Mesenchymal stem cell (in vitro differentiated cells and primary cell): ENCODE measurements at regions not wholly inside any gene's neighbourhood (a gene's known extent, or its start where the extent isn't known, plus 50 kb on each side); places are given as distances from the start of the nearest gene placed in this dataset.

ENCODE experiments used
- DNase-seq: peaks from one replicate; pipeline ENCODE4 v3.0.0-alpha.2; 2013
- H2AFZ ChIP-seq: one replicate; pipeline ENCODE4 v1.6.1; 2013; ENCODE audit warnings: low read depth, mild to moderate bottlenecking, control low read depth, inconsistent platforms, low read length, moderate library complexity
- H2AK5ac ChIP-seq: 2 replicates; pipeline ENCODE4 v1.6.1; 2013; ENCODE audit warnings: low read length, moderate library complexity, mild to moderate bottlenecking, inconsistent platforms; ENCODE audit not compliant: severe bottlenecking
- H2BK120ac ChIP-seq: one replicate; pipeline ENCODE4 v1.6.1; 2013; ENCODE audit warnings: low read depth, mild to moderate bottlenecking, inconsistent platforms, low read length, moderate library complexity
- H2BK12ac ChIP-seq, 2 experiments: one replicate each; pipeline ENCODE4 v1.6.1; 2013; ENCODE audit warnings: inconsistent platforms in 2 of 2, low read length in 2 of 2, mild to moderate bottlenecking in 2 of 2, moderate library complexity in 2 of 2, control low read depth in 1 of 2
- H2BK15ac ChIP-seq: one replicate; pipeline ENCODE4 v1.6.1; 2013; ENCODE audit warnings: mild to moderate bottlenecking, low read depth, inconsistent platforms; ENCODE audit not compliant: poor library complexity, severe bottlenecking
- H2BK5ac ChIP-seq: 2 replicates; pipeline ENCODE4 v1.6.1; 2013; ENCODE audit warnings: low read depth, mild to moderate bottlenecking, low read length, control low read depth, inconsistent platforms; ENCODE audit not compliant: poor library complexity, severe bottlenecking
- H3K14ac ChIP-seq, 2 experiments: one replicate each; pipeline ENCODE4 v1.6.1; 2013; ENCODE audit warnings: inconsistent platforms in 2 of 2, low read length in 2 of 2, control low read depth in 1 of 2, mild to moderate bottlenecking in 1 of 2, moderate library complexity in 1 of 2
- H3K18ac ChIP-seq, 2 experiments: one replicate each; pipeline ENCODE4 v1.6.1; 2013; ENCODE audit warnings: inconsistent platforms in 2 of 2, low read length in 2 of 2, control low read depth in 1 of 2, low read depth in 1 of 2, mild to moderate bottlenecking in 1 of 2
- H3K23ac ChIP-seq, 2 experiments: one replicate each; pipeline ENCODE4 v1.6.1; 2013; ENCODE audit warnings: inconsistent platforms in 2 of 2, low read length in 2 of 2, mild to moderate bottlenecking in 2 of 2, moderate library complexity in 2 of 2, control low read depth in 1 of 2
- H3K27ac ChIP-seq: 2 replicates; pipeline ENCODE4 v1.5.1; 2013; ENCODE audit warnings: mild to moderate bottlenecking, moderate library complexity, low read length, control low read depth, inconsistent platforms; ENCODE audit not compliant: poor library complexity, severe bottlenecking
- H3K27me3 ChIP-seq, 2 experiments: 2 replicates each; pipeline versions ENCODE4 v1.6.1 to v1.7.0; 2013; ENCODE audit warnings: low read length in 2 of 2, mild to moderate bottlenecking in 2 of 2, moderate library complexity in 2 of 2, control low read depth in 1 of 2, inconsistent platforms in 1 of 2; ENCODE audit not compliant: control insufficient read depth in 1 of 2, insufficient read depth in 1 of 2
- H3K36me3 ChIP-seq, 2 experiments: 2 replicates each; pipeline versions ENCODE4 v1.6.1 to v1.7.0; 2013; ENCODE audit warnings: low read length in 2 of 2, control low read depth in 1 of 2, inconsistent platforms in 1 of 2, low read depth in 1 of 2, mild to moderate bottlenecking in 1 of 2; ENCODE audit not compliant: insufficient read depth in 2 of 2, control insufficient read depth in 1 of 2
- H3K4ac ChIP-seq, 2 experiments: one replicate each; pipeline ENCODE4 v1.6.1; 2013; ENCODE audit warnings: inconsistent platforms in 2 of 2, low read length in 2 of 2, mild to moderate bottlenecking in 2 of 2, moderate library complexity in 2 of 2, control low read depth in 1 of 2, low read depth in 1 of 2
- H3K4me1 ChIP-seq: 2 replicates; pipeline ENCODE4 v1.6.1; 2013; ENCODE audit warnings: low read depth, low read length, control low read depth; ENCODE audit not compliant: control insufficient read depth, insufficient read depth
- H3K4me2 ChIP-seq: 2 replicates; pipeline ENCODE4 v1.6.1; 2013; ENCODE audit warnings: low read length, mild to moderate bottlenecking, inconsistent platforms; ENCODE audit not compliant: poor library complexity, severe bottlenecking
- H3K4me3 ChIP-seq, 2 experiments: 2 replicates each; pipeline versions ENCODE4 v1.5.1 to v1.7.0; 2013; ENCODE audit warnings: low read length in 2 of 2, mild to moderate bottlenecking in 2 of 2, control low read depth in 1 of 2, low read depth in 1 of 2; ENCODE audit not compliant: insufficient read depth in 1 of 2
- H3K79me1 ChIP-seq: replicated peaks from 2 replicates; pipeline ENCODE4 v1.6.1; 2013; ENCODE audit warnings: mild to moderate bottlenecking, control low read depth, low read length, inconsistent platforms; ENCODE audit not compliant: poor library complexity, severe bottlenecking
- H3K9ac ChIP-seq: 2 replicates; pipeline ENCODE4 v1.7.0; 2013; ENCODE audit warnings: mild to moderate bottlenecking, low read length, moderate library complexity
- H3K9me3 ChIP-seq: 2 replicates; pipeline ENCODE4 v1.7.0; 2013; ENCODE audit warnings: mild to moderate bottlenecking, low read length; ENCODE audit not compliant: control insufficient read depth
- H4K8ac ChIP-seq: one replicate; pipeline ENCODE4 v1.6.1; 2013; ENCODE audit warnings: inconsistent platforms, mild to moderate bottlenecking, low read length, moderate library complexity
- H4K91ac ChIP-seq: one replicate; pipeline ENCODE4 v1.6.1; 2013; ENCODE audit warnings: mild to moderate bottlenecking, low read length, inconsistent platforms
- WGBS: methylation state at CpG from one replicate; pipeline ENCODE4 v1.1.7; 2013; ENCODE audit warnings: mixed read lengths; 5-methylcytosine and 5-hydroxymethylcytosine counted together

DNA sequence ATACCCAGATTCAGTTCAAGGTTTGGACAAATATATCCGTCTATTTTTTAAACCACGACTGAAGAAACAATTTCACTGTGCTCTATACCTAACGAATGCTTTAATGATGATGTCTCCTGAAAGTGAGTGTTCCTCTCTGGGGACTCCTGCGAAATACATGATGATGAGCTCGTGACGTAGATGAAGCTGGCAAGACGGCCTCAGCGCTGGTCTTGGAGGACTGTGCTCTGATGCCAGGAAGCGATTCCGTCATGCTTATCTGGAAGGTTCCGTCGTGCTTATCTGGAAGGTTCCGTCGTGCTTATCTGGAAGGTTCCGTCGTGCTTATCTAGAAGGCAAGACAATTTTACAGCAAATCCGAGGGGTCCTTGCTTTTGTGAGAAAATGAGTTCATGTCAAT is 250.8 kb upstream of the IRX2 start:
- H3K27me3 ChIP-seq: no peaks in the 10 kb centered on the region
- no peak overlapping the region for H3K4me2 ChIP-seq
- no peak overlapping the region for H2BK12ac ChIP-seq
- no peak overlapping the region for H3K23ac ChIP-seq
- H2BK120ac ChIP-seq: no peak overlapping the region
- no peak overlapping the region for H4K8ac ChIP-seq
- no peak overlapping the region for H2BK15ac ChIP-seq
- no peak overlapping the region for H3K14ac ChIP-seq
- no peak overlapping the region for H2AFZ ChIP-seq
- H3K4me1 ChIP-seq: no peaks in the 10 kb centered on the region
- no peak overlapping the region for H3K4me3 ChIP-seq
- H2BK5ac ChIP-seq: no peak overlapping the region
- H2AK5ac ChIP-seq: no peak overlapping the region
- 86% methylated on average over 16 of the region's 17 CpGs for WGBS
- no peak overlapping the region for H3K9ac ChIP-seq
- DNase-seq: no peak
- no peaks in the 10 kb centered on the region for H3K9me3 ChIP-seq
- no peaks in the 10 kb centered on the region for H3K79me1 ChIP-seq
- H3K27ac ChIP-seq: no peak overlapping the region
- H4K91ac ChIP-seq: no peak overlapping the region
- no peak overlapping the region for H3K4ac ChIP-seq
- H3K18ac ChIP-seq: no peak overlapping the region
- no peaks in the 10 kb centered on the region for H3K36me3 ChIP-seq

DNA sequence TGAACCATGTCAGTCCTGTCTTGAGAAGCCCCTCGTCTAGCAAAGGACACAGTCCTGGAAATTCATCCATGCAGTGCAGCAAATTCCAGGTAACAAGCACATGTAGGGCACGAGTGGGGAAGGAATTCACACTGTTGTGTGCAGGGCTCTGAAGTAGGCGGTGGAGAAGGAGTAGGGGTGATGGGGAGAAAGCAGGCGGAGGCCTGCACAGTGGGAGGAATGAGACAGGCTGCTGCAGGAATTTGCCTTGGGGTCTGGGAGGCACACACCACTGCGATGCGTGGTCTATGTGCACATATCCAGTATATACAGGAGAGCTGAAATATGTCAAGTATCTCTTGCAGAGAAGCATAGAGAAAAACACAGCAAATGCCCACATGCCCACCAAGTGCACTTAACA is 249.2 kb upstream of the IRX2 start:
- Histone ChIP-seq H3K27ac (no peak overlapping the region), H3K4me3 (no peak overlapping the region), H3K23ac (no peak overlapping the region), H3K9ac (no peak overlapping the region), H3K18ac (no peak overlapping the region), H2AFZ (no peak overlapping the region), H2AK5ac (no peak overlapping the region), H3K79me1 (no peaks in the 10 kb centered on the region), H2BK120ac (no peak overlapping the region), H4K91ac (no peak overlapping the region), H3K9me3 (no peaks in the 10 kb centered on the region), H2BK5ac (no peak overlapping the region), H3K14ac (no peak overlapping the region), H4K8ac (no peak overlapping the region), H3K4me1 (no peaks in the 10 kb centered on the region), H3K4ac (no peak overlapping the region), H2BK15ac (no peak overlapping the region), H3K27me3 (no peaks in the 10 kb centered on the region), H3K4me2 (no peak overlapping the region), H2BK12ac (no peak overlapping the region), H3K36me3 (no peaks in the 10 kb centered on the region)
- no peak for DNase-seq
- 78% methylated on average over 6 of the region's 6 CpGs for WGBS

DNA sequence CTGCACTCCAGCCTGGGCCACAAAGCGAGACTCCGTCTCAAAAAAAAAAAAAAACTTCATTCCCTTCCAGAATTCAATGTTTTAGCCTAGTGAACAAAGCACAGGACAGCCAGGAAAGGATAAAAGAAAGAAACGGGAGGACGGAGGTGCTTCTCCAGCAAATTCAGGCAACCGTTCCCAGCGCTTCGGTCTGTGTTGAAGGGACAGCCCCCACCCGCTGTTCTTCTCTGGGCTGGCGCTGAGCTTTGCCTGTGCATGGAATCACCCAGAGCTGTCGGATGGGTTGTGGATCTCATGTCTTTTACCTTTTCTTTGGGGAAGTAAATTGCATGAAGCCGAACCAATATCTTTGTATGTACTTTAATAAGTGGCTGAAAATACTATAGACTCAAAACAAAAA is 248.4 kb upstream of the IRX2 start:
- DNase-seq: no peak
- H3K9me3 ChIP-seq: no peaks in the 10 kb centered on the region
- no peak overlapping the region for H3K4ac ChIP-seq
- H4K8ac ChIP-seq: no peak overlapping the region
- H3K79me1 ChIP-seq: no peaks in the 10 kb centered on the region
- H3K27me3 ChIP-seq: no peaks in the 10 kb centered on the region
- H4K91ac ChIP-seq: no peak overlapping the region
- H3K4me2 ChIP-seq: no peak overlapping the region
- no peak overlapping the region for H3K4me3 ChIP-seq
- H2BK5ac ChIP-seq: no peak overlapping the region
- no peaks in the 10 kb centered on the region for H3K4me1 ChIP-seq
- H3K18ac ChIP-seq: no peak overlapping the region
- H3K9ac ChIP-seq: no peak overlapping the region
- H3K14ac ChIP-seq: no peak overlapping the region
- no peak overlapping the region for H2BK15ac ChIP-seq
- H2BK120ac ChIP-seq: no peak overlapping the region
- H2BK12ac ChIP-seq: no peak overlapping the region
- no peak overlapping the region for H3K27ac ChIP-seq
- WGBS: 75% methylated on average over 10 of the region's 11 CpGs
- no peaks in the 10 kb centered on the region for H3K36me3 ChIP-seq
- no peak overlapping the region for H2AFZ ChIP-seq
- no peak overlapping the region for H2AK5ac ChIP-seq
- H3K23ac ChIP-seq: no peak overlapping the region

DNA sequence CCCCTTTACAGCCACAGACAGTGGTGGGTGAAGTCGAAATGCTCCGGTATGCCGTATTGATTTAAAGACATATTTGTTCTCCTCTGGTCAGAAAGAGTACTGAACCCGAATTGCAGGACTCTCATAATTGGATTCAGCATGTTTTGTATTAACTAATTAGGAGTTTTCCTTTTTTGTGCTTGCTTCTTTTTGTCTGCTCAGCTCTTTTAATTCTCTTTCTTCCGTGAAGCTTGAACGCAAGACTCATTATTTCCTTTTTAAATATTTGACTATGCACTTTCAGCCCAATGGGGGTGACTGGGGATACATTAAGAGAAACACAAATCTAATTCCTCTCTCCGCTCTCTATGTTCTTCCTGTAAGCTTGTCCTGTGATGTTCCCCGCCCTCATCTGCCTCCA is 246.6 kb upstream of the IRX2 start:
- Histone ChIP-seq H3K79me1 (no peaks in the 10 kb centered on the region), H4K91ac (no peak overlapping the region), H3K4me2 (no peak overlapping the region), H2BK120ac (no peak overlapping the region), H3K23ac (no peak overlapping the region), H3K14ac (no peak overlapping the region), H2AFZ (no peak overlapping the region), H2BK15ac (no peak overlapping the region), H2BK12ac (no peak overlapping the region), H2BK5ac (no peak overlapping the region), H3K18ac (no peak overlapping the region), H3K4me1 (no peaks in the 10 kb centered on the region), H2AK5ac (no peak overlapping the region), H3K4me3 (no peak overlapping the region), H3K27ac (no peak overlapping the region), H3K27me3 (no peaks in the 10 kb centered on the region), H3K4ac (no peak overlapping the region), H4K8ac (no peak overlapping the region), H3K36me3 (no peaks in the 10 kb centered on the region), H3K9ac (no peak overlapping the region), H3K9me3 (no peaks in the 10 kb centered on the region)
- 89% methylated on average over 7 of the region's 8 CpGs for WGBS
- DNase-seq: no peak
